GM11168 (cell line): ENCODE measurements at regions not wholly inside any gene's neighbourhood (a gene's known extent, or its start where the extent isn't known, plus 50 kb on each side); places are given as distances from the start of the nearest gene placed in this dataset.

Experiments
- in situ Hi-C: fragments of 300-500 bp; cut with MboI; formaldehyde crosslinking; loops from one replicate; pipeline ENCODE4 v1.12.0; 2022; ENCODE audit warnings: low sequenced_read_pairs; ENCODE audit not compliant: unreplicated experiment

GRCh38 chr9:87813119-87813463 is 69.6 kb upstream of the SPATA31E1 start:
- in situ Hi-C loops: no loop called here

GRCh38 chr9:87816036-87816435 is 66.6 kb upstream of the SPATA31E1 start:
- in situ Hi-C loops: no loop called here

- in situ Hi-C loops: no loop called here
Observed at GRCh38 chr9:87818308-87818707, 64.4 kb upstream of the SPATA31E1 start.

- in situ Hi-C loops: no loop called here
Observed at GRCh38 chr9:87824216-87824875, 58.3 kb upstream of the SPATA31E1 start.

GRCh38 chr9:87824886-87825285 is 57.8 kb upstream of the SPATA31E1 start:
- in situ Hi-C loops: no loop called here

GRCh38 chr9:87826331-87826730 is 56.3 kb upstream of the SPATA31E1 start:
- in situ Hi-C loops: no loop called here

GRCh38 chr9:87827341-87827740 is 55.3 kb upstream of the SPATA31E1 start:
- in situ Hi-C loops: no loop called here

GRCh38 chr9:87829756-87830155 is 52.9 kb upstream of the SPATA31E1 start:
- in situ Hi-C loops: no loop called here

GRCh38 chr9:87830446-87830845 is 52.2 kb upstream of the SPATA31E1 start:
- in situ Hi-C loops: no loop called here

GRCh38 chr9:87831159-87831558 is 51.5 kb upstream of the SPATA31E1 start:
- in situ Hi-C loops: no loop called here
